Stomach (tissue), 4 donors: ENCODE measurements at regions not wholly inside any gene's neighbourhood (a gene's known extent, or its start where the extent isn't known, plus 50 kb on each side); places are given as distances from the start of the nearest gene placed in this dataset.

Experiments
- small RNA-seq, 4 donors: library from RNA; depleted of rRNA; stranded (forward); fragments of <200 nt; gene quantifications; one replicate each; pipeline ENCODE3, GENCODE V24; 2016

Small RNAs in the stretch of these regions (small RNA-seq; reads per million reads assigned to genes)
- gene RF00002 (0 to 3.7 (median 0.42) reads per million in 4 donors), gene RF00026 (0 reads per million in 4 donors)
